HG02938 (cell line): ENCODE measurements at regions not wholly inside any gene's neighbourhood (a gene's known extent, or its start where the extent isn't known, plus 50 kb on each side); places are given as distances from the start of the nearest gene placed in this dataset.

Experiments
- ATAC-seq: cut with Tn5 transposase; IDR thresholded peaks from one replicate; pipeline ENCODE4 v1.9.1; 2021; ENCODE audit warnings: mild to moderate bottlenecking, moderate library complexity; ENCODE audit not compliant: unreplicated experiment

DNA sequence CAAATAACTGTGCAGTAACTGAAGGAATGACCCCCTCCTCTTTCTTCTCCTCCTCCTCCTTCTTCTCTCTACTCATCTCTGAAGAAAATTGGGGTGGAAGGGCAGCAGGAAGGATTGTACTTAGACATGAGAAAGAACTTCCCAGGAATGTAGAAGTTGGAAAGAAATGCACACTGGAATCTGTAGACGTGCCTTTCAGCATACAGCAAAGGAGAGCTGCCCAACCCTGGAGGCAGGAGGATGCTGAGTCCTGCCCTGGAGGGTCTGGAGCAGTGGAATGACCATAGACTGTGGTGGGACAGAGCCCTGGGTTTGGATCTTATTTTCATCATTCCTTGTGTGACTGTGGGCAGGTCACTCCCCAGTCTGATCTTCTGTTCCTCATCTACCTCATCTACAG, 80.1 kb downstream of the PJA1 start:
- no peak for ATAC-seq

GRCh38 chrX:69083801-69084200, 81.5 kb downstream of the PJA1 start:
- no peak for ATAC-seq

DNA sequence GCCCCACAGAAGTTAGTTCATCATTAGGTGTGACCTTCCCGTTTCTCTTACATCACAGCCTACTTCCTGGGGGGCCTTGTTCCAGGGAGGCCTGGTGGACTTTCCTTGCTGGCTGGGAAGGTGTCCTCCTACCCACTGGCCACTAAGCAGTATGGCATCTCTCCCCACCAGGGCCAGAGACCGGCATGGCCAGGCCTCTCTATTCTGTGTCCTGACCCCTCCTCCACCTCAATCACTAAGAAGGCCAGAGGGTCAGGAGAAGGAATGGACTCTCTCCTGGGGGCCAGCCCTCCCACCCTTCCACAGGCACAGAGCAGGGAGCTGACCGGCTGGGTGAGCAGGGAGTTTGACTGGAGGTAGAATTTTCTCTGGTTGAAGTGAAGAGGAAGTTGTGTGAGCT, 81.9 kb downstream of the PJA1 start:
- ATAC-seq: no peak

DNA sequence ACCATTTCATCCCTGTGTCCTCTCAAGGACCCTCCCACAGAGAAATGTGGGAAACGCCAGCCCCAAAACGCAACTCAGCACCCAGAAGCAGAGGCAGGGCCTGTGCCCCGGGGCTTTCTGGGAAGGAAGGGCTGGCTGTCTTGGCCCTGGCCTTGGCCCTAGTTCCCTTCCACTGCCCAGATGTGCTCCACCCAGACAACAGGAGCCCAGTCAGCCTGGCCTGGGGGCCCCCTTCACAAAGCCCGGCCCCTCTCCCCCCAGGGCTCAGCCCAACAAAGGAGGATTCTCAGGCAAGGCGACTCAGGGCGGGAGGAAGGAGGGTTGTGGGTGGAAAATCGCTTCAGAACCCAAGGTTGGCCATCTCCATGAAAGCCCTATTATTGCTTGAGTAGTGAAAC, 82.5 kb downstream of the PJA1 start:
- no peak for ATAC-seq

DNA sequence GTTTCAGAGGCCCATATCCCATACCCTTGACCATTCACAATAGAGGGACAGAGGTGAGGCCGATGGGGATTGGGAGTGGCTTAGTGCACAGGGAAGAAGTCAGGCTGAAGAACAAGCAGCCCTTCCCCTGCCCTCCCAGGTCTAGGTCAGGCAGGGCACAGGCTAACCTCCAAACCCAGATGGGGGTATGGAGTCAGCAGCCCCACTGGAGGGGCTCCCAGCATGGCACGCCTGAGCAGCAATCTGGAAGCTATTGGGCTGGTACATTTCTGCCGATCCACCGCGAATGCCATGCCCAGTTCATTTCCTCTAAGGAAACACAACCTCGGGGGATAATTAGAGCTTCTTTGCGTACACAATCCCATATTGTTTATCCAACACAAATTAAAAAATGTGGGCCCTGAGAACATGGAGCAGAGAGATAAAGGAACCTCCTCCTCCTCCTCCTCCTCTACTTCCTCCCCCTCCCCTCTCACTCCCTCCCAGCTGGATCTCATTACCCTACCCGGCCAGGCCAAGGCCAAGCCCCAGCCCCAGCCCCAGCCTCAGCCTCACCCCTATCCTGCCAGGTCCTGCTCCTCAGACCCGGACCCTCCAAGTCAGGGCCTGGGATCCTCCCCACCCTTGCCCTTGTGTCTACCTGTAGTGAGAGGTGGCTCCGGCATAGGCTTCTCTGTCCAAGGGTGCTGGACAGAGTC, 83.0 kb downstream of the PJA1 start:
- ATAC-seq: no peak

- no peak for ATAC-seq
Measured at GRCh38 chrX:69080855-69081465, 84.3 kb downstream of the PJA1 start.

DNA sequence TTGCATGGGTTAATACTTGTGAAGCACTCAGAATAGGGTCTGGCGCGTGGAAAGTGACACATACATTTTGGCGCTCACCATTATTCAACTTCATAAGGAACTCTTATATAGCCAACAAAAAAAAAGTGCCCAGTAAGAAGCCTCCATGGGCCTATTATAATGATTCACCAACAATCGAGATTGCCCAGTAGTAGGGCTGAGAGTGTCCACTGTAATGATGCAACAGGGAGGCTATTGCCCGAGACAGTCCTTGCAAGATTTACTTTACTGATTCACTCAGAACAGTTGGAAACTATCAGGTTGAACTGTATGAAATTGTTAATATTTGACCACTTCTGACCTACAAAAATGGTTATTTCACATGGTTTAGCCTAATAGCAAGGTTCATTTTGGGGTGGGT, 86.0 kb downstream of the PJA1 start:
- no peak for ATAC-seq

DNA sequence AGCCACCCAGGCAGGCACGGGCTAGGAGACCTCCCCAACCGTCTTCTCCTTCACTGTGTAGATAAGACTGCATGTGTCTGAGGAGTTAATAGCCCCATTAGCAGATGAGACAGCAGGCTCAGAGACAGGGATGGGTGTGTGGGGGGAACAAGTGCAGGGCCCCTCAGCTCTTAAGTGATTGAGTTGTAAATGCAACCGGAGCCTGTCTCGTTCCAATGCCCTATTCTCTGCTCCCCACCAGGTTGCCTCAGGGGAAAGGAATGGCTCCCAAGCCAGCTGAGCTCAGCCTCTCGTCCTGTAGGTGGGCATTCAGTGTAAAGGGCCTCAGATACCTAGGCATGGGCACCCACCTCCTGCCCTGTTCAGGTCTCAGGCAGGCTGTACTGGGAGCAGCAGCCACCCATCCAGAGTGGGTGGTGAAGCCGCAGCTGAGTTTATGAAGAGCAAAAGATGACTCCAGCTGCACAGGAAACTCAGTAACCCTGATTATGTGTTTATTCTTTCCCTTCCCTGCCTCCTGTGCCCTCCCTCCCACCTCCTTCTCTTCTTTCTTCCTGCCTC, 87.3 kb downstream of the PJA1 start:
- ATAC-seq: no peak

- ATAC-seq: no peak
Measured at GRCh38 chrX:69076088-69076487, 89.2 kb downstream of the PJA1 start.

- ATAC-seq: no peak
Measured at GRCh38 chrX:69074726-69075125, 90.5 kb downstream of the PJA1 start.

- no peak for ATAC-seq
Measured at GRCh38 chrX:69073721-69074120, 91.5 kb downstream of the PJA1 start.

GRCh38 chrX:69073241-69073640, 92.0 kb downstream of the PJA1 start:
- ATAC-seq: no peak

GRCh38 chrX:69072486-69073006, 92.7 kb downstream of the PJA1 start:
- no peak for ATAC-seq

GRCh38 chrX:69070949-69071650, 94.2 kb downstream of the PJA1 start:
- no peak for ATAC-seq

- no peak for ATAC-seq
Measured at GRCh38 chrX:69069876-69070275, 95.4 kb downstream of the PJA1 start.

DNA sequence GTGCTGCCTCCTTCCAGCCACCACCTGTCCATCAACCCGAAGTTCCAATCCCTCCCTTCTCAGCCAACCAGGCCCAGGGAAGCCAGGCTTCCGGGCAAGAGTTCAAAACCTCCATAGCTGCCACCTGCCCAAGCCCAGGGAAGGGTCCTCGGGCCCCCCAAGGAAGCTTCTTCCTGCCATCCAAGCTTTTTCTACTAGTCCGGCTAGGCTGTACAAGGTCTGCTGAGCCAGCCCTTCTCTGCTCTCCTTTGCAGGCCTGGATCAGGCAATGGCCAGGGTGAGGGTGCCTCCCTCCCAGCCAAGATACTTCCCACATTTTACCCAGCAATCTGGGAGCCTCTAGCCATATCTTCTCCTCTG, 96.2 kb downstream of the PJA1 start:
- ATAC-seq: no peak

DNA sequence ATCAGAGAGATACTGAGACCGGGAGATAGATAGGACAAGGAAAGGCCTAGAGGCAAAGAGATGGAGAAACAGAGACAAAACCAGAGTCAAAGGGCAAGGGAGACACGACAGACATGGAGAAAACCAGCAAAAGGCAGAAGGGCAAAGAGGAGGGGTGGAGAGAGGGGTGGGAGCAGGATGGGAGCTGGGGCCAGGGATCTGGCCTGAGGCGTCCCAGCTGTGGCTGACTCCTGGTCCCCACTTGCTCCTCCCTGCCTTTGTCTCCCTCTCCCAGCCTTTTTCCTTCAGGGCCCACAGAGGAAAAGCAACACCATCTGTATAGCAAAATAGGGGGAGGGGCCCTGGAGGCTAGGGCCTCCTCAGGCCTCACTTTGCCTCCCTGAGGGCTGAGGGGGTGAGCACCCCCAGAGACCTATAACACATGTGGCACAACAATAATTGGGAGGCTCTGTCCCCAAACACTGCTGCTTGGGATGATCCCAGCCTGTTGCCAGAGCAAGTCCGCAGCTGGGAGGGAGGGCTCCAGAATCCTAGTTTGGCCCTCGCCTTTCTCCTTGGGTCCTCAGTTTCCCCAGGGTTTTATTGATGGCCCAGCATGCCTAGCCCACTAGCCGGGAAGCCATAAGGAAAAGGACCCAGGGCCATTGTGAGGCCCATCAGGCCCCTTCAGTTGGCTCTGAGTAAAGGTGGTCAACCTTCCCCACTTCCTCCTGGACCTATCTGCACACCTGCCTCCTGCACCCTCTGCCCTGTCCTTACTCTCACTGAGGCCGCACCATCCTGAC, 96.8 kb downstream of the PJA1 start:
- no peak for ATAC-seq

- no peak for ATAC-seq
Measured at GRCh38 chrX:69067841-69068240, 97.4 kb downstream of the PJA1 start.

DNA sequence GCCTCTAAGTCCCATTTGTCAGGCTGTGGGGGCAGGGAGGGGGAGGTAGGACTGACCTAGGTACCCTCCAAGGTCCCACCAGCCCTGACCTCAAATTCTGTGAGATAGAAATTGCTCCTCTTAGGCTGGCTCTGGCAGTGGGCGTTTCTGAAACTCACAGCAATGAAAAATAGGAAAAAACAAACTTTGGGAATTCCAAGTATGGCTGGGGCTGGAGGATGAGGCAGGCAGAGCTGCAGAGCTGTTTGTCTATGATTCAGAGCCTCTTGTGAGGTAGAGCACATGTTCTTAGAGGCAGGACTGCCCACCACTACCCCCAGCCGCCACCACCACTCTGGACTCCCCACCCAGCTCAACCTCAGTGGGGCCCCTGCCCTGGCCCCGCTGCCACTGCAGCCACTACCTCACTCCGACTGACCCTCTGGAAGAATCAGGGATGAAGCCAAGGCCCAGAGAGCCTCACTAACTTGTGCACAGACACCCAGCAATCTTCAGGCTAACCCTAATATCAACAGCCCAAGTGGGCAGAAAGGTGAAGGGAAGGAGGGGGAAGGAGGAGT, 98.2 kb downstream of the PJA1 start:
- ATAC-seq: no peak

DNA sequence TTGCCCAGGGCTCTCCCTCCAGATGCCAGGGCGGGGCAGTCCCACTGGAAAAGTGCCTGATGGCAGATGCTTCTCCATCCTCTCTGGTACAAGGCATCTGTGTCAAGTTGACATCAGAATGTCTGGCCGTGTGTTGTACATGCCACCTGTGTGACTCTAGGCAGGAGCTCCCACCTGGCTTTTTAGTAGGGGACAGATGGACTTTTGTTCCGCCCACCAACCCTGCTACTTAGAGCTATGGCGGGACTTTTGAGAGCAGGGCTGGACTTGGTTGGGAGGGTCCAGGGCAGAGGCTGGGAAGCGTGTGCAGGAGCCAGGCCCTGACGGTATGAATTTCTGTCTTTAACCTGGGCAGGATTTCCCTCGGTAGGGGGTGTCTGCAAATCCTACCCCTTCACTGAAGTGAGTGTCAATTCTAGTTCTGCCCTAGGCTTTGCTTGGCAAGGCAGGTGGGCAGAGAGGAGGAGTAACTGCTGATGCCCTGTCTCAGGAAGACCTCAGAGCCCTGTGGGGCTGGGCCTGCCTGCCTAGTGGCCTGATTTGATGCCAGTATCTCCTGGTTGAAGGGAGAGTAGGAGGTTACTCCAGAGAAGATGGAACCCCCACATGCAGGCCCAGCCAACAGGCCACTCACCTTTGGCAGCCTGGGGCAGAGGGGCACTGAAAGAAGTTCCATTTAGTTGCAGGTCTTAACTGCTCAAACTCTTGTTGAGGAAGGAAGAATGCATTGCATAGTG, 99.1 kb downstream of the PJA1 start:
- no peak for ATAC-seq
